GM12878 (cell line): ENCODE measurements at regions not wholly inside any gene's neighbourhood (a gene's known extent, or its start where the extent isn't known, plus 50 kb on each side); places are given as distances from the start of the nearest gene placed in this dataset.

ENCODE experiments used
- ATAC-seq: fragments of 200-7000 bp; cut with Tn5 transposase; 3 replicates; pipeline ENCODE4 v1.9.1; 2020; ENCODE audit warnings: mild to moderate bottlenecking, moderate library complexity
- BruUV-seq: library from RNA; stranded (reverse); fragments of 400-500 nt; replicated peaks from 2 replicates; lab custom pipeline; 2021; lab: Mats Ljungman, UMichigan
- CTCF ChIA-PET: fragments of 300-600 bp; sonication (Branson Sonifier 250); formaldehyde crosslinking; extraction: SDS; loops from one replicate; lab custom pipeline; 2021; ENCODE audit warnings: inconsistent platforms; lab: Yijun Ruan, JAX
- POLR2A ChIA-PET: fragments of 350-600 bp; formaldehyde crosslinking; extraction: SDS; loops from one replicate; lab custom pipeline; 2021; ENCODE audit warnings: inconsistent platforms; lab: Charles Lee
- RAD21 ChIA-PET: fragments of 300-600 bp; sonication (Branson Sonifier 250); formaldehyde crosslinking; loops from one replicate; lab custom pipeline; 2023; ENCODE audit warnings: antibody characterized with exemption; ENCODE audit not compliant: unreplicated experiment; lab: Charles Lee
- SMC1A ChIA-PET: fragments of 300-600 bp; sonication (Branson Sonifier 250); formaldehyde crosslinking; loops from one replicate; lab custom pipeline; 2023; ENCODE audit not compliant: unreplicated experiment, uncharacterized antibody; lab: Charles Lee
- DNase-seq: peaks from one replicate; pipeline ENCODE4 v3.0.0-alpha.2; 2011; ENCODE audit warnings: low read depth, low spot score
- FAIRE-seq: peaks from 3 replicates; lab custom pipeline; 2011; peaks lifted over from hg19 to GRCh38; lab: Jason Lieb, UNC
- H2AFZ ChIP-seq: 2 replicates; pipeline ENCODE4 v1.6.0; 2011; ENCODE audit warnings: low read depth, low read length, control low read depth; ENCODE audit not compliant: control insufficient read depth
- H3K27ac ChIP-seq: 2 replicates; pipeline ENCODE4 v1.5.1; 2011; ENCODE audit warnings: control low read depth; ENCODE audit not compliant: control insufficient read depth, insufficient read depth
- H3K27me3 ChIP-seq, 2 experiments: replicated peaks in 1 of 2; 2 replicates each; pipeline versions ENCODE4 v1.6.0 to v1.6.1; 2011; ENCODE audit warnings: low read length in 1 of 2; ENCODE audit not compliant: control insufficient read depth in 2 of 2, insufficient read depth in 2 of 2
- H3K36me3 ChIP-seq, 2 experiments: 2 replicates each; pipeline ENCODE4 v1.5.1; 2011; ENCODE audit warnings: low read length in 1 of 2; ENCODE audit not compliant: control insufficient read depth in 2 of 2, insufficient read depth in 2 of 2
- H3K4me1 ChIP-seq: 2 replicates; pipeline ENCODE4 v1.6.1; 2011; ENCODE audit warnings: mild to moderate bottlenecking, low read length, moderate library complexity, mixed read lengths; ENCODE audit not compliant: control insufficient read depth, insufficient read depth
- H3K4me2 ChIP-seq: 2 replicates; pipeline ENCODE4 v1.6.0; 2011; ENCODE audit warnings: control low read depth; ENCODE audit not compliant: control insufficient read depth, insufficient read depth
- H3K4me3 ChIP-seq: fragments of 200-600 bp; sonication (generic); 2 replicates; pipeline ENCODE4 v1.5.1; 2016
- H3K79me2 ChIP-seq: 2 replicates; pipeline ENCODE4 v1.6.0; 2011; ENCODE audit warnings: low read length; ENCODE audit not compliant: control insufficient read depth, insufficient read depth
- H3K9ac ChIP-seq: 2 replicates; pipeline ENCODE4 v1.8.0; 2011; ENCODE audit warnings: low read length, control low read depth, mixed read lengths; ENCODE audit not compliant: control insufficient read depth, insufficient read depth
- H3K9me3 ChIP-seq: replicated peaks from 3 replicates; pipeline ENCODE4 v1.5.1; 2011; ENCODE audit warnings: mild to moderate bottlenecking, low read length; ENCODE audit not compliant: control insufficient read depth, insufficient read depth
- H4K20me1 ChIP-seq: 2 replicates; pipeline ENCODE4 v1.6.0; 2011; ENCODE audit not compliant: control insufficient read depth, insufficient read depth
- CBX5 ChIP-seq: sonication (generic); IDR thresholded peaks from 2 replicates; pipeline ENCODE4 v1.6.1; 2016; ENCODE audit warnings: low read depth, moderate library complexity, mild to moderate bottlenecking, inconsistent platforms
- JUND ChIP-seq: IDR thresholded peaks from 2 replicates; pipeline ENCODE4 v1.6.1; 2012; ENCODE audit warnings: low read depth, mild to moderate bottlenecking, low read length, improper control_type of control experiment, moderate library complexity
- SIX5 ChIP-seq: IDR thresholded peaks from 2 replicates; pipeline ENCODE4 v1.6.1; 2011; ENCODE audit warnings: mild to moderate bottlenecking, low read depth, low read length, moderate library complexity; ENCODE audit not compliant: severe bottlenecking
- ZNF592 ChIP-seq: fragments of 450-650 bp; IDR thresholded peaks from 2 replicates; pipeline ENCODE4 v1.6.1; 2017; ENCODE audit warnings: mild to moderate bottlenecking, moderate library complexity
- ZZZ3 ChIP-seq: IDR thresholded peaks from 2 replicates; pipeline ENCODE4 v1.6.1; 2011; ENCODE audit warnings: low read depth; ENCODE audit not compliant: control insufficient read depth, insufficient read length
- WGBS: methylation state at CpG from one replicate; pipeline ENCODE4 v1.1.6; 2016; ENCODE audit warnings: low lambda C conversion rate; ENCODE audit not compliant: insufficient replicate concordance, insufficient coverage; ENCODE audit errors: missing lambda C conversion rate; 5-methylcytosine and 5-hydroxymethylcytosine counted together
- in situ Hi-C: fragments of 300-500 bp; cut with MboI; formaldehyde crosslinking; loops from 9 replicates; pipeline ENCODE4 v1.14.3; 2018; ENCODE audit warnings: mixed read lengths
- intact Hi-C: fragments of 100-400 bp; cut with micrococcal nuclease; formaldehyde crosslinking; loops from one replicate; pipeline ENCODE4 v1.14.2; 2022; ENCODE audit not compliant: unreplicated experiment

- DNase-seq (no peak), ATAC-seq (no peak), FAIRE-seq (no peak)
- no peak overlapping the region for H3K4me2 ChIP-seq
- H3K27me3 ChIP-seq = no peaks in the 10 kb centered on the region
- ChIA-PET POLR2A (no interaction called here), SMC1A (interaction anchor here (1.0 kb wide), 1 partner anchor 14 kb away, joined by 3 read pairs; no protein-coding TSS in a partner anchor), CTCF (interaction anchor here (0.9 kb wide), 1 partner anchor 19 kb away, joined by 3 read pairs; no protein-coding TSS in a partner anchor), RAD21 (no interaction called here)
- intact Hi-C loops (no loop called here), in situ Hi-C loops (no loop called here)
- no peaks in the 10 kb centered on the region for H3K79me2 ChIP-seq
- WGBS = 5% methylated on average over 2 of the region's 2 CpGs
- H3K27ac ChIP-seq = no peak overlapping the region
- no peak overlapping the region for H3K4me3 ChIP-seq
- no peaks in the 10 kb centered on the region for H3K9me3 ChIP-seq
- no peaks in the 10 kb centered on the region for H3K4me1 ChIP-seq
- no peak overlapping the region for H3K9ac ChIP-seq
- no peaks in the 10 kb centered on the region for H3K36me3 ChIP-seq
- TF ChIP-seq ZNF592 (no peak), CBX5 (no peak), ZZZ3 (no peak), SIX5 (no peak), JUND (no peak)
- no peak overlapping the region for H2AFZ ChIP-seq
- no TSS peak for BruUV-seq
- H4K20me1 ChIP-seq = no peaks in the 10 kb centered on the region
Measured at GRCh38 chrX:77174680-77175519, 272.3 kb upstream of the FGF16 start.
